Activated CD8-positive, alpha-beta memory T cell treated with anti-CD3 and anti-CD28 coated beads for 36 hours (primary cell): ENCODE measurements at regions not wholly inside any gene's neighbourhood (a gene's known extent, or its start where the extent isn't known, plus 50 kb on each side); places are given as distances from the start of the nearest gene placed in this dataset.
"Not testable (repeated sequence)": the region's sequence is repeated elsewhere in the genome, so short reads cannot be mapped to it uniquely, and the experiment has no call there.

Source experiments
- CTCF ChIA-PET: fragments of 350-600 bp; sonication (Branson Sonifier 250); formaldehyde crosslinking; loops from one replicate; lab custom pipeline; 2021; ENCODE audit warnings: antibody characterized with exemption; lab: Charles Lee
- POLR2A ChIA-PET: fragments of 350-600 bp; sonication (Branson Sonifier 250); formaldehyde crosslinking; loops from one replicate; lab custom pipeline; 2021; ENCODE audit warnings: antibody characterized with exemption; lab: Charles Lee

DNA sequence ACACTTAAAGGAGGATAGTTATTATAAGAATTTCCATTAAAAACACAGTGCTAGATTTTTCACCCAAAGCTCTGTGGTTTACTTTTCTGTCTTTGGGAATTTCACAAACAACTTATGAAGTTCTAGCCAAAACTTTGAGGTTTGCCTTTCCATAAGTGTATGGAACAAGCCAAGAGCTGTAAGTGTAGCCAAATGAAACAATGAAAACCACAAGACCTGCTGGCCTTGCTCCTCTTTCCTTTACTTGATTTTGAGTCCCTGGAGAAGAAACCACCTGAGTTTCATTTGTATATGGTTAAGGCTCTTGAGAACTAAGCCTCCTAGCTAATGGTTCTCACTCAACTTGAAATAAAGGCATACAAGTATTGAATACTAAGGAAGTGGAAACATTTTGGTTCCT is 365.3 kb upstream of the EPHA3 start:
- ChIA-PET CTCF (no interaction called here), POLR2A (no interaction called here)

DNA sequence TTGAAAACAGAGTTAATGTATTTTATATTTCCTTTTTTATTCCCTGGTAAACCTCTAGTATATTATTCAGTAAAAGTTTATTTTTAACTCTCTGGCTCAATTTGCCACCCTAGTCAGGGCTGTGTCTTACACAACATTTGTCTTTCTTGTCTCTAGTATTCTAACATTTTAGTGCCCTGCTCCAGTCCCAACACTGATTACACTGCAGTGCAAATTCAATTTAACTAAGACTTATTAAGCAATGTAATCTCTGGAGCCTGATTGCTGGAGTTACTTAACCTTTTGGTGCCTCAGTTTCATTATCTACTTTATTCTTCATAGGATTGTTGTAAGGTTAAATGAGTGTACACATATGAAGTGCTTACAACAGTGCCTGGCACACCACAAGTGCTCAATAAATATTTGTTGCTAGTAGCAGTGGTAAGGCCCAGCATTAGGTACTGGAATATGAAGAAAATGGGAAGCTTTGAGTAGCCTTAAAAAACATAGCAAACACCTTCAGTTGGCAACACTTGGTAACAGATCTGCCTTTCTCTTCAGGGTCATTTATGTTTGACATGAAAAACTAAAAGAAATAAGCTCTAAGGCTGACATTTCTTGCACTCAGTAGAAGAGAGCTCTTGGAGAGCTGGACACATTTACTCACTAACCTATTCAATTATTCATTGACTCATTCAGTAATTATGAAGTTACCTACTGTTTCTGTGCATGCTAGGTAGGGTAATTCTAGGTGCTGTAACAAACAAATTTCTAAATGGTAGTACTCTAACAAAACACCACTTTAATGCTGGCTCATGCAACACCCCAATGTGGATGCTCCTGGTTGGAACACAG is 364.5 kb upstream of the EPHA3 start:
- POLR2A ChIA-PET: no interaction called here
- CTCF ChIA-PET: no interaction called here

DNA sequence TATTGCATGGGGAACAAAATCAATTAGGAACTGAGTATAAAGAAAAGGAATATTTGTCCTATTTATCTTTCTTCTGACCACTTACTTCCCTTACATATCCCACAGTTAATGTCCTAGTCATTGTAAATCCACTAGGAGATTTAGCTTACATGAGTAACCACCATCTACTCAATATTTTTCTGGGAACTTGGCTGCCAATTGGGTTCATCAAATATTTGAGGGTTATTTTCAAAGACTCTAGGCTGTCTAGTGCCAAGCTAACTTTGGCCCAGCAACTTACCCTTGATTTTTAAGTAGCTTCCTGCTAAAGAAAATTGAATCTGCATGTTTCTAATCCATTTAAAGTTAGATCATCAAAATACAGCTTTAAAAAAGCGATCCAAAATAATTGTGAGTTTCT is 362.5 kb upstream of the EPHA3 start:
- POLR2A ChIA-PET: no interaction called here
- CTCF ChIA-PET: no interaction called here

- CTCF ChIA-PET, POLR2A ChIA-PET: not testable (repeated sequence)
These were observed 360.3 kb upstream of the EPHA3 start for GRCh38 chr3:88747145-88747544.

DNA sequence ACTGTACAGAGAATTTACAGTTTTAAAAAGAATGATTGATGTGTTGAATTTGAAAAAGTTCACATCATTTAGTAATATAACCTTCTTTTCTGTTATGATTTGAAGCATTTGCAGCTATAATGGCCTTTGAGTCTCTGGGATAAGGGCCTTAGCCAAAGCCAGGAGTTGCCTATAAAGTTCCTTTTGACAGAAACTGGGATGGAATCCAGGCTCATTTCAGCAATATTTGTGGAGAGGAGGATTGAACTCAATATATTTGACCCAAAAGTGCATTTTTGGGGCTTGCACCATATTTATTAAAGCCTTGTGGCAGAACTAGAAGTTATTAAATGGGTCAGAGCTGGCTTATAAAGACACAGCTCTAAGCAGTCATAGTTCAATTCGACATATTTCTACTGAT is 348.7 kb upstream of the EPHA3 start:
- ChIA-PET POLR2A (no interaction called here), CTCF (no interaction called here)

DNA sequence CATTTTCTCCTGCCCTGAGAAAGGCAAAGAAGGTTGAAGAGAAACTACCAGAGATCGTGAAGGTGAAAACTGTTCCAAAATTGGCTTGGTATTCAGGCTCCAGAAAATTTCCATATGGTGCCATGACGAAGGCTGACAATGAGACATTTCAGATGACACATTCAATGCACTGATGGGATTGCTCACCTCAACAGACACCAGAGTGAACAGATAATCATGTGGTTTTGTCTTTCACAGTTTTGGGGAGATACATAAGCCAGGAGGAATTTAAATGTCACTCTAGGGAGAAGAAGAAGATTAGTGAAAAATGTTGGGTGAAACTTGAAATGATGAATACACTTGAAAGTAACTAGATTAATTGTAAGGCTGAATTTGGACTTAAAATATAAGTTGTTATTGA is 339.7 kb upstream of the EPHA3 start:
- POLR2A ChIA-PET: no interaction called here
- CTCF ChIA-PET: no interaction called here

DNA sequence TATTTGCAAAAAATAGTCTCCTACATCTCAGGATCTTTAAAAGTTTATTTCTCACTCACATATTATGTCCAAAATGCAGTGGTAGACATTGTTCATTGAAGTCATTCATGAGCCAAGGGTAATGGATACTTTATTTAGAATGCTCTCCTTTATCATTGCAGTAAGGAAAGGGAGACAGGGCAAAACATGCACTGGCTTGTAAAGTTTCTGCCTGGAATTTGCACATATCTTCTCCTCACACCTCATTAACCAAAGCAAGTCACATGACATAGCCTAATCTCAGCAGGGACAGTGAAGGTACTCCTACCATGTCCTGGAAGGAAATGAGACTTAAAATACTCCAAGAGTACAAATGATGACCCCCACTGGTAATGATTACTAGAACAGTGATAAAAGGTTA is 333.7 kb upstream of the EPHA3 start:
- ChIA-PET CTCF (no interaction called here), POLR2A (no interaction called here)

GRCh38 chr3:88775026-88775690 is 332.3 kb upstream of the EPHA3 start:
- ChIA-PET POLR2A (no interaction called here), CTCF (no interaction called here)

DNA sequence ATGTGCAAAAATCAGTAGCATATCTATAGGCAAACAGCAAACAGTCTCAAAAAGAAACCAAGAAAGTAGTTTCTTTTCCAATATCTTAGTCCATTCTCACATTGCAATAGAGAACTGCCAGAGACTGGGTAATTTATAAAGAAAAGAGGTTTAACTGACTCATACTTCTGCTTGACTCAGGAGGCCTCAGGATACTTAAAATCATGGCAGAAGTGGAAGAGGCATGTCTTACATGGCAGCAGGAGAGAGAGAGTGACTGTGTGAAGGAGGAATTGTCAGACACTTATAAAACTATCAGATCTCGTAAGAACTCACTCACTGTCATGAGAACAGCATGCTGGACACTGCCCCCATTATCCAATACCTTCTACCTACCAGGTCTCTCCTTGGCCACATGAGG is 327.9 kb upstream of the EPHA3 start:
- ChIA-PET POLR2A (no interaction called here), CTCF (no interaction called here)

DNA sequence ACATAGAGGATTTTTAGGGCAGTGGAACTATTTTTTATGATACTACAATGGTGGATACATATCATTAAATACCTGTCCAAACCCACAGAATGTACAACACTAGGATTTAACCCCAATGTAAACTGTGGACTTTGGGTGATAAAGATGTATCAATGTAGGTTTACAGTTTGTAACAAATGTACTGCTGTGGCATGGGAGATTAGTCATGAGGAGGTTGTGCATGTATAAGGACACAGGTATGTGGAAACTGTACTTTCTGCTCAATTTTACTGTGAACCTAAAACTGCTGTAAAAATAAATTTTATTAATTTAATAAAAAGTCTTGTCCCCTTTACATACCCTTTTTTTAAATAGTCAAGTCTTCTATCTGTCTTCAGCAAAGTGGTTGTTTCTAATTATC is 322.5 kb upstream of the EPHA3 start:
- POLR2A ChIA-PET: no interaction called here
- CTCF ChIA-PET: no interaction called here

- CTCF ChIA-PET: no interaction called here
- POLR2A ChIA-PET: no interaction called here
These were observed 321.6 kb upstream of the EPHA3 start for GRCh38 chr3:88785841-88786240.

GRCh38 chr3:88795503-88795902 is 311.9 kb upstream of the EPHA3 start:
- CTCF ChIA-PET: no interaction called here
- POLR2A ChIA-PET: no interaction called here

DNA sequence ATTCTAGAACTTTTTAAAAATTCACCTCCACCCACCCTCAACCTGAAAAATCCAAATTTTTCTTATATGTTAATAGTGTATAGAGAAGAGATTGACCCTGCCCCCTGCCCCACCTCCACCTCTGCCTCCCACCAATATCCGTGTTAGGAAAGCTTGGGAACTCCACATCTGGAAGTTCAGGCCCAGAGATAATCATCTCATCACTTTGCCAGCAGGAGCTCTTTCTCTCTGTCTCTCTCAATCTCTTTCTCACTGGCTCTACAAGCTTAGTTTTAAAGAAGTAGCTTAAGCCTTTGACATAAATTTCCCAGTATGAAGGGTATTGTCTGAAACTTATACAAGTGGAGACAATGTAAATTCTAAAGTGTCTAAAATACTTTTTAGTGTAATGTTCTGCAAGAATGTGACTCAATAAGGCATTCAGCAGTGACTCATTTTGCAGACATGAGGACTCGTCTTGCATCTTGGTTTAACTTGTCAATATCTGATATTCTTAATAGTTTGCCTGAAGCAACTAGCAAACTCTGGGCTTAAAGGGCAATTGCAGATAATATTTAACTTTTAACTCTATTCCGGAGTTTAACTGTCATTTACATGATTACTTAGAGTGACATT is 299.8 kb upstream of the EPHA3 start:
- CTCF ChIA-PET: no interaction called here

DNA sequence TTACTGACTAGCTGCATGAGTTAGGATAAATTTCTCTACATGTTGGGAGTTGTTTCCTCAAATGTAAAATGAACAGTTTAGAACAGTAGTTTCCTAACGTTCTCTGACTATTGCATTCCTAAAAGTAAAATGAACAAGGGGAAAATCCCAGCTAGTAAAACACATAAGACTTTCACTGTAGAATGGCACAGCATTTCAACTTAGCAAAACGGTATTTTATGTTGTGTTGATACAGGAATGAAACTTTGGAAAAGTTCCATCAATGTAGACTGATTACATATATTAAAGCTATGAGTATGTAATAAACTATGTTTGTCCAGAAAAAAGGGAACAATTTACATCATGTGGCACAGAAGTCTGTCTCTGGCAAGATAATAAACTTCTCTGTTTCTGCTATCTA is 297.4 kb upstream of the EPHA3 start:
- ChIA-PET POLR2A (no interaction called here), CTCF (no interaction called here)

More for the DNA sequence above, 299.8 kb upstream of the EPHA3 start:
- POLR2A ChIA-PET: no interaction called here

DNA sequence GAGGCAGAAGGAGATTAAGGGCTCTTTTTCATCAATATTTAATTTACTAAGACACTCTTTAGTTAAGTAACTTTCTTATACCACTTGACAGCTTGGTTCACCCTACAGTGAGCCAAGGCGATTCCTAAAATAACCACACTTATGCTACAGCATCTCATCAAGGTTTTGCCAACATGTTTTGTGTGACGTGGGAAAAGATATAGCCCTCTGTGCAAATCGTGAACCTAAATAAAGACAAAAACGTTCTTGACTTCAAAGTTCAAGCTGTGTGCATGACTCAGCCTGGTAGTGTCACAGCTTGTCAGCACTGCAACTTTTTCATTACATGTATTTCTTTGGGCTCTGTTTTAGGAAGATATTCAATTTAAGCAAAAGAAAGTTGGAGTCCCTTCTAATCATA is 297.0 kb upstream of the EPHA3 start:
- CTCF ChIA-PET: no interaction called here
- POLR2A ChIA-PET: no interaction called here

- POLR2A ChIA-PET: no interaction called here
- CTCF ChIA-PET: no interaction called here
These were observed 296.3 kb upstream of the EPHA3 start for GRCh38 chr3:88811096-88811495.

GRCh38 chr3:88812576-88812975 is 294.8 kb upstream of the EPHA3 start:
- ChIA-PET POLR2A (no interaction called here), CTCF (no interaction called here)

GRCh38 chr3:88816445-88816844 is 291.0 kb upstream of the EPHA3 start:
- CTCF ChIA-PET: no interaction called here
- POLR2A ChIA-PET: no interaction called here

GRCh38 chr3:88824666-88825564 is 282.5 kb upstream of the EPHA3 start:
- ChIA-PET POLR2A (no interaction called here), CTCF (no interaction called here)

DNA sequence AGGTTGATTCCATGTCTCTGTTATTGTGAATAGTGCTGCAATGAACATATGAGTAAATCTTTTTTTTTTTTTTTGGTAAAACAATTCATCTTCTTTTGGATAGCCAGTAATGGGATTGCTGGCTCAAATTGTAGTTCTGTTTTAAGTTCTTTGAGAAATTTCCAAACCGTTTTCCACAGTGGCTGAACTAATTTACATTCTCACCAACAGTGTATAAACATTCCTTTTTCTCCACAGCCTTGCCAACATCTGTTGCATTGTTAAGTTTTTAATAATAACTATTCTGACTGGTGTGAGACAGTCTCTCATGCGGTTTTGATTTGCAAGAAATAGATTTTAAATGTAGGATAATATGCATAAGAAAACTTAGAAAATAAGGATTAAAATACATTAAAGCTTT is 279.0 kb upstream of the EPHA3 start:
- POLR2A ChIA-PET: no interaction called here
- CTCF ChIA-PET: no interaction called here
